Left ventricle myocardium inferior (tissue), 1 donor: ENCODE measurements at regions not wholly inside any gene's neighbourhood (a gene's known extent, or its start where the extent isn't known, plus 50 kb on each side); places are given as distances from the start of the nearest gene placed in this dataset.

Experiments
- DNase-seq: peaks from one replicate; pipeline ENCODE4 v3.0.0-alpha.2; 2020
- H3K27ac ChIP-seq: fragments of 200-600 bp; replicated peaks from 2 replicates; pipeline ENCODE4 v1.8.0; 2021
- H3K27me3 ChIP-seq: fragments of 200-600 bp; 2 replicates; pipeline ENCODE4 v1.8.0; 2021; ENCODE audit warnings: low read depth
- H3K36me3 ChIP-seq: fragments of 200-600 bp; 2 replicates; pipeline ENCODE4 v1.8.0; 2021
- H3K4me1 ChIP-seq: fragments of 200-600 bp; 2 replicates; pipeline ENCODE4 v1.8.0; 2021
- H3K4me3 ChIP-seq: fragments of 200-600 bp; 2 replicates; pipeline ENCODE4 v1.8.0; 2021; ENCODE audit warnings: mild to moderate bottlenecking, moderate library complexity
- H3K9me3 ChIP-seq: fragments of 200-600 bp; replicated peaks from 2 replicates; pipeline ENCODE4 v1.8.0; 2021
- CTCF ChIP-seq: fragments of 200-600 bp; IDR thresholded peaks from 2 replicates; pipeline ENCODE4 v1.8.0; 2021; ENCODE audit warnings: antibody characterized with exemption, mild to moderate bottlenecking, borderline replicate concordance
- intact Hi-C: fragments of 100-400 bp; cut with micrococcal nuclease; formaldehyde crosslinking; loops from one replicate; pipeline ENCODE4 v1.11.0; 2022
- donor health status: DM: no; HTN: yes; CAD: no; lungs with severe emphysema.

GRCh38 chr10:8194050-8194449 is 139.6 kb downstream of the GATA3 start:
- TF ChIP-seq CTCF: no peak
- no peaks in the 10 kb centered on the region for H3K4me1 ChIP-seq
- intact Hi-C loops: no loop called here
- no peak for DNase-seq
- H3K27me3 ChIP-seq: peaks cover 5% of the 10 kb centered on the region
- no peaks in the 10 kb centered on the region for H3K36me3 ChIP-seq
- no peaks in the 10 kb centered on the region for H3K9me3 ChIP-seq
- H3K4me3 ChIP-seq: no peak overlapping the region
- H3K27ac ChIP-seq: no peak overlapping the region

GRCh38 chr10:8206882-8207281 is 152.4 kb downstream of the GATA3 start:
- H3K4me3 ChIP-seq: no peak overlapping the region
- H3K27ac ChIP-seq: no peak overlapping the region
- DNase-seq: no peak
- H3K4me1 ChIP-seq: no peaks in the 10 kb centered on the region
- no peaks in the 10 kb centered on the region for H3K36me3 ChIP-seq
- no peak for TF ChIP-seq CTCF
- H3K27me3 ChIP-seq: peaks cover under 1% of the 10 kb centered on the region
- intact Hi-C loops: no loop called here
- H3K9me3 ChIP-seq: no peaks in the 10 kb centered on the region

- Histone ChIP-seq H3K4me1 (no peaks in the 10 kb centered on the region), H3K36me3 (no peaks in the 10 kb centered on the region), H3K27me3 (peaks cover 6% of the 10 kb centered on the region), H3K9me3 (no peaks in the 10 kb centered on the region), H3K27ac (no peak overlapping the region), H3K4me3 (no peak overlapping the region)
- no peak for TF ChIP-seq CTCF
- intact Hi-C loops: no loop called here
- DNase-seq: no peak
Measured at GRCh38 chr10:8211631-8212030, 157.1 kb downstream of the GATA3 start.

GRCh38 chr10:8213735-8214134 is 159.2 kb downstream of the GATA3 start:
- H3K9me3 ChIP-seq: peaks cover 5% of the 10 kb centered on the region
- TF ChIP-seq CTCF: no peak
- H3K27ac ChIP-seq: no peak overlapping the region
- intact Hi-C loops: no loop called here
- DNase-seq: no peak
- peaks cover 6% of the 10 kb centered on the region for H3K27me3 ChIP-seq
- H3K4me3 ChIP-seq: no peak overlapping the region
- H3K4me1 ChIP-seq: no peaks in the 10 kb centered on the region
- no peaks in the 10 kb centered on the region for H3K36me3 ChIP-seq

GRCh38 chr10:8214587-8214986 is 160.1 kb downstream of the GATA3 start:
- Histone ChIP-seq H3K36me3 (no peaks in the 10 kb centered on the region), H3K4me1 (no peaks in the 10 kb centered on the region), H3K4me3 (no peak overlapping the region), H3K27ac (no peak overlapping the region), H3K27me3 (peaks cover 6% of the 10 kb centered on the region), H3K9me3 (peaks cover 13% of the 10 kb centered on the region)
- intact Hi-C loops: no loop called here
- DNase-seq: no peak
- TF ChIP-seq CTCF: no peak

GRCh38 chr10:8216893-8217292 is 162.4 kb downstream of the GATA3 start:
- H3K36me3 ChIP-seq: no peaks in the 10 kb centered on the region
- peaks cover 9% of the 10 kb centered on the region for H3K4me1 ChIP-seq
- no peak overlapping the region for H3K4me3 ChIP-seq
- peaks cover 6% of the 10 kb centered on the region for H3K27me3 ChIP-seq
- no peak overlapping the region for H3K27ac ChIP-seq
- no peak for DNase-seq
- peaks cover 13% of the 10 kb centered on the region for H3K9me3 ChIP-seq
- intact Hi-C loops: no loop called here
- TF ChIP-seq CTCF: no peak
